ENCODE measurements at regions not wholly inside any gene's neighbourhood (a gene's known extent, or its start where the extent isn't known, plus 50 kb on each side); places are given as distances from the start of the nearest gene placed in this dataset.

- H3K36me3 ChIP-seq (ENCODE audit: control insufficient read depth in 2 of 2, insufficient read depth in 2 of 2, low read length in 1 of 2), result no peaks in the 10 kb centered on the region
- WGBS, 2 donors, result 64 to 73% methylated on average over 2 of the region's 2 CpGs
Measured at GRCh38 chr18:37861981-37862380, 296.4 kb upstream of the CELF4 start.

GRCh38 chr18:37854396-37854795 lies 288.8 kb upstream of the CELF4 start:
- Histone ChIP-seq H3K4me3 (ENCODE audit: low read depth in 1 of 2, low read length in 2 of 2) (no peak overlapping the region), H3K27ac (ENCODE audit: low read depth in 2 of 2, low read length in 1 of 2) (no peak overlapping the region), H3K9me3 (ENCODE audit: control insufficient read depth in 2 of 2, insufficient read depth in 1 of 2, low read depth in 1 of 2, low read length in 1 of 2) (no peaks in the 10 kb centered on the region), H3K4me1 (ENCODE audit: control insufficient read depth in 2 of 2, insufficient read depth in 2 of 2, low read length in 1 of 2) (no peaks in the 10 kb centered on the region), H3K27me3 (ENCODE audit: control insufficient read depth in 1 of 2, insufficient read depth in 2 of 2, low read length in 2 of 2) (no peaks in the 10 kb centered on the region), H3K36me3 (ENCODE audit: control insufficient read depth in 2 of 2, insufficient read depth in 2 of 2, low read length in 1 of 2) (no peaks in the 10 kb centered on the region)
- WGBS, 2 donors, result 65 to 72% methylated on average over 3 of the region's 3 CpGs

More at GRCh38 chr18:37861981-37862380, 296.4 kb upstream of the CELF4 start:
- Histone ChIP-seq H3K4me1 (ENCODE audit: control insufficient read depth in 2 of 2, insufficient read depth in 2 of 2, low read length in 1 of 2) (no peaks in the 10 kb centered on the region), H3K9me3 (ENCODE audit: control insufficient read depth in 2 of 2, insufficient read depth in 1 of 2, low read depth in 1 of 2, low read length in 1 of 2) (no peaks in the 10 kb centered on the region), H3K27me3 (ENCODE audit: control insufficient read depth in 1 of 2, insufficient read depth in 2 of 2, low read length in 2 of 2) (no peaks in the 10 kb centered on the region), H3K4me3 (ENCODE audit: low read depth in 1 of 2, low read length in 2 of 2) (no peak overlapping the region), H3K27ac (ENCODE audit: low read depth in 2 of 2, low read length in 1 of 2) (no peak overlapping the region)

GRCh38 chr18:37853706-37854105 lies 288.1 kb upstream of the CELF4 start:
- no peak overlapping the region for H3K4me3 ChIP-seq (ENCODE audit: low read depth in 1 of 2, low read length in 2 of 2)
- H3K9me3 ChIP-seq (ENCODE audit: control insufficient read depth in 2 of 2, insufficient read depth in 1 of 2, low read depth in 1 of 2, low read length in 1 of 2), result no peaks in the 10 kb centered on the region
- no peaks in the 10 kb centered on the region for H3K4me1 ChIP-seq (ENCODE audit: control insufficient read depth in 2 of 2, insufficient read depth in 2 of 2, low read length in 1 of 2)
- no peaks in the 10 kb centered on the region for H3K36me3 ChIP-seq (ENCODE audit: control insufficient read depth in 2 of 2, insufficient read depth in 2 of 2, low read length in 1 of 2)
- no peak overlapping the region for H3K27ac ChIP-seq (ENCODE audit: low read depth in 2 of 2, low read length in 1 of 2)
- 82 to 87% methylated on average over 3 of the region's 3 CpGs for WGBS, 2 donors
- H3K27me3 ChIP-seq (ENCODE audit: control insufficient read depth in 1 of 2, insufficient read depth in 2 of 2, low read length in 2 of 2), result no peaks in the 10 kb centered on the region

- WGBS, 2 donors, result 74 to 83% methylated on average over 4 of the region's 4 CpGs
- Histone ChIP-seq H3K27me3 (ENCODE audit: control insufficient read depth in 1 of 2, insufficient read depth in 2 of 2, low read length in 2 of 2) (no peaks in the 10 kb centered on the region), H3K27ac (ENCODE audit: low read depth in 2 of 2, low read length in 1 of 2) (no peak overlapping the region), H3K4me3 (ENCODE audit: low read depth in 1 of 2, low read length in 2 of 2) (no peak overlapping the region), H3K4me1 (ENCODE audit: control insufficient read depth in 2 of 2, insufficient read depth in 2 of 2, low read length in 1 of 2) (no peaks in the 10 kb centered on the region), H3K36me3 (ENCODE audit: control insufficient read depth in 2 of 2, insufficient read depth in 2 of 2, low read length in 1 of 2) (no peaks in the 10 kb centered on the region), H3K9me3 (ENCODE audit: control insufficient read depth in 2 of 2, insufficient read depth in 1 of 2, low read depth in 1 of 2, low read length in 1 of 2) (no peaks in the 10 kb centered on the region)
Measured at GRCh38 chr18:37852464-37852863, 286.9 kb upstream of the CELF4 start.

- H3K9me3 ChIP-seq (ENCODE audit: control insufficient read depth in 2 of 2, insufficient read depth in 1 of 2, low read depth in 1 of 2, low read length in 1 of 2), result no peaks in the 10 kb centered on the region
- no peaks in the 10 kb centered on the region for H3K27me3 ChIP-seq (ENCODE audit: control insufficient read depth in 1 of 2, insufficient read depth in 2 of 2, low read length in 2 of 2)
- no peak overlapping the region for H3K4me3 ChIP-seq (ENCODE audit: low read depth in 1 of 2, low read length in 2 of 2)
- H3K4me1 ChIP-seq (ENCODE audit: control insufficient read depth in 2 of 2, insufficient read depth in 2 of 2, low read length in 1 of 2), result no peaks in the 10 kb centered on the region
- H3K27ac ChIP-seq (ENCODE audit: low read depth in 2 of 2, low read length in 1 of 2), result no peak overlapping the region
- WGBS, 2 donors, result 70 to 82% methylated on average over 3 of the region's 3 CpGs
- H3K36me3 ChIP-seq (ENCODE audit: control insufficient read depth in 2 of 2, insufficient read depth in 2 of 2, low read length in 1 of 2), result no peaks in the 10 kb centered on the region
Measured at GRCh38 chr18:37847544-37847943, 281.9 kb upstream of the CELF4 start.

- Histone ChIP-seq H3K9me3 (ENCODE audit: control insufficient read depth in 2 of 2, insufficient read depth in 1 of 2, low read depth in 1 of 2, low read length in 1 of 2) (no peaks in the 10 kb centered on the region), H3K4me3 (ENCODE audit: low read depth in 1 of 2, low read length in 2 of 2) (no peak overlapping the region), H3K27ac (ENCODE audit: low read depth in 2 of 2, low read length in 1 of 2) (no peak overlapping the region), H3K36me3 (ENCODE audit: control insufficient read depth in 2 of 2, insufficient read depth in 2 of 2, low read length in 1 of 2) (no peaks in the 10 kb centered on the region), H3K4me1 (ENCODE audit: control insufficient read depth in 2 of 2, insufficient read depth in 2 of 2, low read length in 1 of 2) (no peaks in the 10 kb centered on the region), H3K27me3 (ENCODE audit: control insufficient read depth in 1 of 2, insufficient read depth in 2 of 2, low read length in 2 of 2) (no peaks in the 10 kb centered on the region)
- 58 to 75% methylated on average over 3 of the region's 3 CpGs for WGBS, 2 donors
Measured at GRCh38 chr18:37846996-37847395, 281.4 kb upstream of the CELF4 start.

- Histone ChIP-seq H3K27me3 (ENCODE audit: control insufficient read depth in 1 of 2, insufficient read depth in 2 of 2, low read length in 2 of 2) (no peaks in the 10 kb centered on the region), H3K4me1 (ENCODE audit: control insufficient read depth in 2 of 2, insufficient read depth in 2 of 2, low read length in 1 of 2) (no peaks in the 10 kb centered on the region), H3K4me3 (ENCODE audit: low read depth in 1 of 2, low read length in 2 of 2) (no peak overlapping the region), H3K9me3 (ENCODE audit: control insufficient read depth in 2 of 2, insufficient read depth in 1 of 2, low read depth in 1 of 2, low read length in 1 of 2) (no peaks in the 10 kb centered on the region), H3K36me3 (ENCODE audit: control insufficient read depth in 2 of 2, insufficient read depth in 2 of 2, low read length in 1 of 2) (no peaks in the 10 kb centered on the region), H3K27ac (ENCODE audit: low read depth in 2 of 2, low read length in 1 of 2) (no peak overlapping the region)
- WGBS, 2 donors, result 91 to 96% methylated on average over 2 of the region's 2 CpGs
Measured at GRCh38 chr18:37845498-37845897, 279.9 kb upstream of the CELF4 start.

GRCh38 chr18:37844209-37844970 lies 278.8 kb upstream of the CELF4 start:
- Histone ChIP-seq H3K4me3 (ENCODE audit: low read depth in 1 of 2, low read length in 2 of 2) (no peak overlapping the region), H3K4me1 (ENCODE audit: control insufficient read depth in 2 of 2, insufficient read depth in 2 of 2, low read length in 1 of 2) (no peaks in the 10 kb centered on the region)
- WGBS, 2 donors, result 48 to 51% methylated on average over 10 of the region's 10 CpGs

GRCh38 chr18:37838083-37838482 lies 272.5 kb upstream of the CELF4 start:
- H3K27ac ChIP-seq (ENCODE audit: low read depth in 2 of 2, low read length in 1 of 2), result no peak overlapping the region
- no peaks in the 10 kb centered on the region for H3K4me1 ChIP-seq (ENCODE audit: control insufficient read depth in 2 of 2, insufficient read depth in 2 of 2, low read length in 1 of 2)
- H3K9me3 ChIP-seq (ENCODE audit: control insufficient read depth in 2 of 2, insufficient read depth in 1 of 2, low read depth in 1 of 2, low read length in 1 of 2), result no peaks in the 10 kb centered on the region
- H3K36me3 ChIP-seq (ENCODE audit: control insufficient read depth in 2 of 2, insufficient read depth in 2 of 2, low read length in 1 of 2), result no peaks in the 10 kb centered on the region
- H3K4me3 ChIP-seq (ENCODE audit: low read depth in 1 of 2, low read length in 2 of 2), result no peak overlapping the region
- 79 to 83% methylated on average over 3 of the region's 3 CpGs for WGBS, 2 donors
- H3K27me3 ChIP-seq (ENCODE audit: control insufficient read depth in 1 of 2, insufficient read depth in 2 of 2, low read length in 2 of 2), result no peaks in the 10 kb centered on the region

More at GRCh38 chr18:37844209-37844970, 278.8 kb upstream of the CELF4 start:
- Histone ChIP-seq H3K27me3 (ENCODE audit: control insufficient read depth in 1 of 2, insufficient read depth in 2 of 2, low read length in 2 of 2) (no peaks in the 10 kb centered on the region), H3K27ac (ENCODE audit: low read depth in 2 of 2, low read length in 1 of 2) (no peak overlapping the region), H3K36me3 (ENCODE audit: control insufficient read depth in 2 of 2, insufficient read depth in 2 of 2, low read length in 1 of 2) (no peaks in the 10 kb centered on the region), H3K9me3 (ENCODE audit: control insufficient read depth in 2 of 2, insufficient read depth in 1 of 2, low read depth in 1 of 2, low read length in 1 of 2) (no peaks in the 10 kb centered on the region)

Data from esophagus (tissue), 2 donors.